Right cardiac atrium (tissue), 5 donors: ENCODE measurements at regions not wholly inside any gene's neighbourhood (a gene's known extent, or its start where the extent isn't known, plus 50 kb on each side); places are given as distances from the start of the nearest gene placed in this dataset.
"Not testable (repeated sequence)": the region's sequence is repeated elsewhere in the genome, so short reads cannot be mapped to it uniquely, and the experiment has no call there.

Source experiments
- ATAC-seq, 2 donors: fragments of 200-7000 bp; cut with Tn5 transposase; one replicate each; pipeline versions ENCODE4 v1.8.0 to v1.9.1; 2020; ENCODE audit warnings: moderate library complexity in 2 of 2, mild to moderate bottlenecking in 1 of 2
- DNase-seq, 3 donors: peaks; one replicate each; pipeline ENCODE4 v3.0.0-alpha.2; 2020
- H3K27ac ChIP-seq: one replicate; pipeline ENCODE4 v1.5.1; 2013; ENCODE audit warnings: mild to moderate bottlenecking, low read length, control low read depth, moderate library complexity
- H3K27me3 ChIP-seq: one replicate; pipeline ENCODE4 v1.6.1; 2013; ENCODE audit not compliant: control insufficient read depth, insufficient read depth
- H3K4me1 ChIP-seq: one replicate; pipeline ENCODE4 v1.6.1; 2013; ENCODE audit warnings: low read length; ENCODE audit not compliant: control insufficient read depth, insufficient read depth
- H3K4me3 ChIP-seq: one replicate; pipeline ENCODE4 v1.5.1; 2013; ENCODE audit warnings: low read length, control low read depth
- H3K9me3 ChIP-seq: one replicate; pipeline ENCODE4 v1.6.1; 2013; ENCODE audit warnings: low read length; ENCODE audit not compliant: control insufficient read depth
- WGBS: extraction: QIAGEN DNeasy Blood & Tissue Kit; methylation state at CpG from one replicate; pipeline ENCODE4 v1.1.7; 2013; 5-methylcytosine and 5-hydroxymethylcytosine counted together
- intact Hi-C, 4 donors: fragments of 100-400 bp; cut with DNase I; formaldehyde crosslinking; loops; one replicate each; pipeline versions ENCODE4 v1.11.0 to v1.14.0; 2022 to 2023
- donor health status: healthy with polysubstance abuse.
- donor health status: DM: no; HTN: yes; CAD: no.
- donor health status: DM: no; HTN: no; CAD: no.
- donor health status: DM: no; HTN: yes; CAD: no; lungs with severe emphysema.
- donor health status: DM: yes; HTN: yes; CAD: no.

DNA sequence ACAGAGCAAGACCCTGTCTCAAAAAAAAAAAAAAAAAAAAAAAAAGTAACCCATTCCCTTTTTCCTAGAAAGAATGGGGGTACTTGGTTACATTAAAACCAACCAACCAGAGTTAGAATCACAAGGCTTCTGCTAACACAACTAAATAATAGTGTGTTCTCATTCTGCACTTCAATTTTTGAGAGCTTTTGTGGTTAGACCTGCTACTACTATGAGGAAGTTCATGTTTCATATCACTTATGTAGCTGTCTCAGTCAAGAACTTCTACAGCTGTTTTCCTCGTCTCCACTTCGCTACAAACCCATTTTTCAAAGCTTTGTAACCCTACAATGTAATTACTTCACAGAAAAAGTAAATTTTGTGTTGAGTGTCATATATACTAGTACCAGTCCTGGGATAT, 58.3 kb downstream of the PDHA2 start:
- no peak overlapping the region for H3K27ac ChIP-seq
- ATAC-seq (no peak), DNase-seq (no peak)
- H3K27me3 ChIP-seq, result no peaks in the 10 kb centered on the region
- H3K4me3 ChIP-seq, result no peak overlapping the region
- intact Hi-C loops, result no loop called here
- no peaks in the 10 kb centered on the region for H3K4me1 ChIP-seq
- 86% methylated on average over 2 of the region's 2 CpGs for WGBS
- no peaks in the 10 kb centered on the region for H3K9me3 ChIP-seq

DNA sequence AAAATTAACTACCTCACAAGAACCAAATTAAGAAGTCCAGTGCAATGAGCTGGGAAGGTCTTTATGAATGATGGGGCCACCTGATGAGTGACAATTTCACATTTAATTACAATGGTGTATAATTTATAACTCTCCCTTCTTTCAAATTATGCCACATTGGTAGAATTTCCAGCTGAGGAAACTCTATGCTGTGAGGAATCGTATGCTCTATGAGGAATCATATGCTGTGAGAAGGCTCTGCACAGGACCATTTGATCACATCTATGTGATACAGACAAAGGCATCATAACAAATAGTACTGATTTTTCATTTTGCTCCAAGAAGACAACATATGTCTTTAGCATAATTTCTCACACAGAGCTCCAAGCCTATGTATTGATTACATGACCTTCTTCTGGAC, 69.3 kb downstream of the PDHA2 start:
- DNase-seq (no peak), ATAC-seq (no peak)
- Histone ChIP-seq H3K9me3 (no peaks in the 10 kb centered on the region), H3K4me1 (no peaks in the 10 kb centered on the region), H3K27me3 (peaks cover 2% of the 10 kb centered on the region), H3K27ac (no peak overlapping the region), H3K4me3 (no peak overlapping the region)
- WGBS, result 75% methylated on average over 1 of the region's 1 CpG
- intact Hi-C loops, result no loop called here

DNA sequence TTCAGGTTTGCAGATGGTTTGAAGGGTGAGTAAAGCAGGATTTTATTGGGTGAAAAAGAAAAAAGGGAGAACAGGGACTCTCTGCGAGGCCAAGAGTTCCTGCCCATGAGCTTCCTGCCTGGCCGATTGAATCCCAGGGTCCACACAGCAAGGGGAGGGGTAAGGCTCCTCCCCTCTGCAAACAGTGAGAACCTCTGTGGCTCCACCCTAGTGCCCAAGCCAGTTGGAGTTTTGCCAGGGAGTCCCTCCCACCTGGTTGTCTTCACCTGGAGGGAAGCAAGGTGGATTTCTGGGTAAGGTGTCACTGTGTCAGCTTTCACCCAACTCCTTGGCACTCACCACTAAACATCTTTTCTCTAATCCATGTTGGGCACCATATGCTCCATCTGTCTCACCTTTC, 70.9 kb downstream of the PDHA2 start:
- WGBS, result 62% methylated on average over 2 of the region's 2 CpGs
- DNase-seq, result no peak
- intact Hi-C loops, result no loop called here
- Histone ChIP-seq H3K27me3 (peaks cover 2% of the 10 kb centered on the region), H3K4me3 (no peak overlapping the region), H3K27ac (no peak overlapping the region), H3K4me1 (no peaks in the 10 kb centered on the region), H3K9me3 (no peaks in the 10 kb centered on the region)
- no peak for ATAC-seq

DNA sequence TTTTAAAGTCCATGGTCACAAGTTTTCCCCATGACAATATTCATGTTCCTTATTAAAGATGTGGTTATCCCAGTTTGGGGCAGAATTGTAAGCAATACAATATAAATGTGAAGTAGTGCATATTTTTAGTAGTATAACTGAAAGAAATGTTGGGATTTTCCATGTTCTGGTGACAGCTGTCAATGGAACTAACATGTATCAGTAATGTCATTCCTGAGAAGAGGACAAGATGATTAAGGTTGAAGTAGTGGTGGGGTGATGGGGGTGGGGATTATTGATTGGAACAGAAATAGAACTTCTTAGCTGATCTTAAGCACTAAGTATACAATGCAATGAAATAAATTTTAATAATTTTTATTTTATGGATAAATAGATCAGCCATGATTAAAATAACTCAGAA, 81.6 kb downstream of the PDHA2 start:
- H3K4me3 ChIP-seq, result no peak overlapping the region
- no peak overlapping the region for H3K27ac ChIP-seq
- no peaks in the 10 kb centered on the region for H3K27me3 ChIP-seq
- H3K4me1 ChIP-seq, result no peaks in the 10 kb centered on the region
- DNase-seq, result no peak
- intact Hi-C loops, result no loop called here
- no peak for ATAC-seq
- no peaks in the 10 kb centered on the region for H3K9me3 ChIP-seq

DNA sequence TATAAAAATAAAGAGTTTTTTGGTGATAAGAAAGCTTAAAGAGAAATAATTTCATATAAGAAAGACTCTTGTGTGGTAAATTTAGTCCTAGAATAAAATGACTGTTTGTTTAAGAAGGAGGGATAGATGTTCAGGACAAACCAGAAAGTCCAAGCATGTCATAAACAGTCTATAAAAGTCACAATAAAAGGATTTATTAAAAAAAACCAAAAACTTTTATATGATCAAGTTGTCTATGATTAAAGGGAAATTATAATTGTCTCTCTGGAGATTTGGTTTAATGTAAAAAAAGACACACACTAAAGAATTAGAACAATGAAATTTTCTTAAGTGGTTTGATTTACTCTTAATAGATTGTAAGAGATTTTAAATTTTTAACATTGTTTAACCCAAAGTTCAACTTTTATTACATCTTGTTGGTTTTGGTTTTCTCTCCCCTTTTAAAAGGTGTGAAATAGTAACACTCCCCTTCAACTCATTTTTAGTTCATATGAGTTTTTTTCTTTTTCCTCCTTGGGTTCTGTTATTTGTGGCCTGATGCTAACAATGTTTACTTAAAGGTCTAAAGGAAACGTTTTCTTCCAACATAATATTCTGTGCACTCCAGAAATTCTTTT, 89.7 kb downstream of the PDHA2 start:
- H3K27me3 ChIP-seq, result no peaks in the 10 kb centered on the region
- no peak overlapping the region for H3K27ac ChIP-seq
- intact Hi-C loops, result no loop called here
- DNase-seq (no peak), ATAC-seq (no peak)
- H3K4me3 ChIP-seq, result no peak overlapping the region
- no peaks in the 10 kb centered on the region for H3K9me3 ChIP-seq
- WGBS, result 47% methylated on average over 1 of the region's 1 CpG
- H3K4me1 ChIP-seq, result no peaks in the 10 kb centered on the region

DNA sequence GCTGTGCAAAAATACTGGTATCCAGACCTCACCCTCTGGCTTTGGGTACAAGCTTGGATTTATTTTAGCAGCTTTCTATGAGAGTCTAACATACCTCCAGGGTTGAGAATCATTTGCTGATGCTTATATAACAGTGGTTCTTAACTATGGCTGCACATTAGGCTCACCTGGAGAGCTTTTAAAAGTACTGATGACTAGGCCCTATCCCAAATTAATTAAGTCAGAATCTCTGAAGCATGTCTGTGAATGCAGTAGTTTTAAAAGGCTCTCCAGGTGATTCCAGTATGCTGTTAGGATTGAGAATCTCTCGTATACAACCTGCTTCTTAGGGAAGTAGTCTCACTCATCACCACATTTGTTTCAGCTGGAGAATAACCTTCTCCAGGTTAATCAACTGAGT, 99.2 kb downstream of the PDHA2 start:
- DNase-seq, result no peak
- intact Hi-C loops, result no loop called here
- 85% methylated on average over 1 of the region's 1 CpG for WGBS
- H3K4me1 ChIP-seq, result no peaks in the 10 kb centered on the region
- no peak overlapping the region for H3K27ac ChIP-seq
- no peaks in the 10 kb centered on the region for H3K9me3 ChIP-seq
- ATAC-seq, result no peak
- no peak overlapping the region for H3K4me3 ChIP-seq
- no peaks in the 10 kb centered on the region for H3K27me3 ChIP-seq

DNA sequence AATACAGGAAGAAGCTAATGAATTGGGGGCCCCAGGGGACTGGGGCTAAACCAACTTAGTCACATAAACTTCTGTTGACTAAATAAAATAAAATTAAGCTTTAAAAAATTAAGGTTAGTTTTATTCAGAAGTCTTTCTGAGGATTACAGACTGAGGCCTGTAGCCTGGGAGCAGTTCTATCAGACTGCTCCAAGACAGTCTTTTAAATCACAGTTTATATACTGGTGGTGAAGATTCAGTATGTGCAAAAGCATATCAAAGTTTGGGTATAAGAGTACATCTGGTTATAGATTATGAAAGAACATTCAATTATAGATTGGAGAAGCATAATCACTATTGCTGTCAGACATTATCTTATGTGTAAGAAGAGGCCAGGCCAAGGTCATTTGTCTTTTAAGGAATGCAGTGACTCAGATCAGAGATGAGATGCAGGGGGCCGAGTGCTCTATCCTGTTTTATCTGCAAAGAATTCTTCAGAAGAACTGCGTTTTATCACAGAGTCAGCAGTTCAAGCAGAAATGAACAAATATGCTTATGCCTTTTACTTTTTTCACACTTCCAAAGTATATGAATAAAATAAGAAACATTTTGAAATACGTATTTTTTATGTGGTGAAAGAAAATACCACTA, 109.4 kb downstream of the PDHA2 start:
- 44% methylated on average over 3 of the region's 3 CpGs for WGBS

DNA sequence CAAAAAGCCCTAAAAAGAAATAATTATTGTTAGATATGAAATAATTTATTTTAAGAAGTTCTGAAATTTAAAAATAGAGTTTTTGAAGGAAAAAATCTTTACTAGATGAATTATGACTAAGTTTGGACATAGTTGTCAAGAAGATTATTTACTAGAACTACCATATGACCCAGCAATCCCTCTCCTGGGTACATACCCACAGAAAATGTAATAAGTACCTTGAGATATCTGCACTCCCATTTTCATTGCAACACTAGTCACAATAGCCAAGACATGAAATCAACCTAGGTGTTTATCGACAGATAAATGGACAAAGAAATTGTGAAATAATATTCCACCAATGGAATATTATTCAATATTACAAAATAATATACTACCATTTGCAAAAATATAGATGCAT, 109.9 kb downstream of the PDHA2 start:
- WGBS, result 96% methylated on average over 1 of the region's 1 CpG
- DNase-seq, result no peak
- intact Hi-C loops, result no loop called here

More for the DNA sequence above, 109.4 kb downstream of the PDHA2 start:
- intact Hi-C loops, result no loop called here
- no peak for ATAC-seq
- no peak for DNase-seq
- Histone ChIP-seq H3K4me3 (no peak overlapping the region), H3K9me3 (no peaks in the 10 kb centered on the region), H3K27me3 (no peaks in the 10 kb centered on the region), H3K27ac (no peak overlapping the region), H3K4me1 (no peaks in the 10 kb centered on the region)

DNA sequence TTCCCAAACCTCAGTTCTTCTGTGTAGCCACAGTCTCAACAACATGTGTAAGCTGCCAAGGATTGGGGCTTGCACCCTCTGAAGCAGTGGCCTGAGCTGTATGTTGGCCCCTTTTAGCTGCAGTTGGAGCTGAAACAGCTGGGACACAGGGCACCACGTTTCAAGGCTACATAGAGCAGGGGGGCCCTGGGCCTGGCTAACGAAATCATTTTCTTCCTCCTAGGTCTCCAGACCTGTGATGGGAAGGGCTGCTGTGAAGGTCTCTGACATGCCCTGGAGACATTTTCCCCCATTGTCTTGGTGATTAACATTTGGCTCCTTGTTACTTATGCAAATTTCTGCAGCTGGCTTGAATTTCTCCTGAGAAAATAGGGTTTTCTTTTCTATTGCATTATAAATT, 112.6 kb downstream of the PDHA2 start:
- H3K9me3 ChIP-seq, DNase-seq, H3K27ac ChIP-seq, H3K27me3 ChIP-seq, intact Hi-C loops, H3K4me3 ChIP-seq, ATAC-seq, H3K4me1 ChIP-seq: not testable (repeated sequence)
- WGBS, result 47% methylated on average over 2 of the region's 2 CpGs

More for the DNA sequence above, 109.9 kb downstream of the PDHA2 start:
- no peaks in the 10 kb centered on the region for H3K9me3 ChIP-seq
- no peaks in the 10 kb centered on the region for H3K27me3 ChIP-seq
- H3K4me3 ChIP-seq, result no peak overlapping the region
- no peaks in the 10 kb centered on the region for H3K4me1 ChIP-seq
- no peak for ATAC-seq
- H3K27ac ChIP-seq, result no peak overlapping the region

DNA sequence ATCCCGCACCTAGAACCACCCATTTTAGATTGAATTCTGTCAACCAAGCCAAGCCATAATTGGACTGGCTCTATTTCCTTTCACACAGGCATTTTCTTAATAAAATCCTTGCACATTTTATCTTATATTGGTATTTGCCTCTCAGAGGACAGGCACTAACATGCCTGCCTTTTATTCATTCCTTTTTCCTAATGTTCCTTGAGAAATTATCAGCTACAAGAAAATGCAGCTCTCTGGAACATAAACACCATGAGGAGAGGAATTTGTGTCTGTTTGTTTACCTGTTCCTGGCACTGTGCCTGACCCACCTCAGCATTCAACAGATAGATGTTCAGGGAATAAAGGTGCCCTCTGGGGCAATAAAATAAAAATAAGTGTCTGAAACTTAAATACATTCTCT, 116.2 kb downstream of the PDHA2 start:
- Histone ChIP-seq H3K27me3 (no peaks in the 10 kb centered on the region), H3K9me3 (no peaks in the 10 kb centered on the region), H3K27ac (no peak overlapping the region), H3K4me3 (no peak overlapping the region), H3K4me1 (no peaks in the 10 kb centered on the region)
- WGBS, result 83% methylated on average over 1 of the region's 1 CpG
- intact Hi-C loops, result no loop called here
- no peak for ATAC-seq
- DNase-seq, result no peak

DNA sequence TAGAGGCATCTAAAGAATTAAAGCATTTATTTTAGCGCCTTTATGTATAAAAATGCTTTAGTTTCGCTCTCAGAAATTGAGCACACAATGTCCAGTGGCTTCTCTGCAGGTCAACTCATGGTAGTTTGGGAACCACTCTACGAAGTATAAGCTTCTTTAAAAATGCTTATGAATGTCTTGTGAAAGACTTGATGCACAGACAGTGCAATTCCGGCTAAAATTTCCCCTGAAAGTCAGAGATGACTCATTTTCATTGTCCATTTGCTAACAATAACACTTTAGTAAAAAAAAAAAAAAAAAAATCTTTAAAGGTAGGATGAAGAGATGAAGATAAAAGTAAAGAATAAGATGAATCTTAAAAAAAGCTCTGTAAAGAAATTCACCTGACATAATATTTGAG, 117.2 kb downstream of the PDHA2 start:
- WGBS, result 80% methylated on average over 4 of the region's 4 CpGs
- ATAC-seq, result no peak
- intact Hi-C loops, result no loop called here

DNA sequence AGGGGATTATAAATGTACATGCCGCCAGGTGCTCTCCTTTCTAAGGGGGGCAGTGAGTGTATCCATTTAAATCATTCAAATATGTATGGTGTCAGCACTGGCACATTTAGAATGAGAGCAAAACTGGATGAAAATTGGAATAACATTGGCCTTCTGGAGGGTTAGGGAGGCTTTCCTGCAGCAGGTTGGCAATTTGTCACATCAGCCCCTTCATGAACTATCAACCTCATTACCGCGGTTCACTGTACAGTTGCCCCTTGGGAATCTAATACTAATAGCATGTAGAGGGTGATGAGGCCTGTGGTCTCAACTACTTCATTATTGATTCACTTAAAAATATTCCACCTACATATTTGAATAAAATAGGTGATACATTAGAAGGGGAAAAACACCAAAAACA, 117.9 kb downstream of the PDHA2 start:
- H3K4me1 ChIP-seq, result no peaks in the 10 kb centered on the region
- H3K27ac ChIP-seq, result no peak overlapping the region
- ATAC-seq, result no peak
- no peak overlapping the region for H3K4me3 ChIP-seq
- H3K9me3 ChIP-seq, result no peaks in the 10 kb centered on the region
- no peaks in the 10 kb centered on the region for H3K27me3 ChIP-seq
- no peak for DNase-seq
- intact Hi-C loops, result no loop called here
- WGBS, result 90% methylated on average over 3 of the region's 3 CpGs

More for the DNA sequence above, 117.2 kb downstream of the PDHA2 start:
- no peaks in the 10 kb centered on the region for H3K9me3 ChIP-seq
- no peaks in the 10 kb centered on the region for H3K27me3 ChIP-seq
- no peaks in the 10 kb centered on the region for H3K4me1 ChIP-seq
- no peak overlapping the region for H3K4me3 ChIP-seq
- no peak overlapping the region for H3K27ac ChIP-seq
- DNase-seq, result no peak
